ENCODE measurements at regions not wholly inside any gene's neighbourhood (a gene's known extent, or its start where the extent isn't known, plus 50 kb on each side); places are given as distances from the start of the nearest gene placed in this dataset.
"Not testable (repeated sequence)": the region's sequence is repeated elsewhere in the genome, so short reads cannot be mapped to it uniquely, and the experiment has no call there.

- not testable (repeated sequence) for TF ChIP-seq CTCF, POLR2A (IDR thresholded peaks at IDR 0.05)
Measured at GRCh38 chr1:232745698-232746097, 59.5 kb upstream of the MAP10 start.

All from right lobe of liver (tissue), 4 donors.